Fibroblast of skin of left biceps (primary cell): ENCODE measurements at regions not wholly inside any gene's neighbourhood (a gene's known extent, or its start where the extent isn't known, plus 50 kb on each side); places are given as distances from the start of the nearest gene placed in this dataset.
"Not testable (repeated sequence)": the region's sequence is repeated elsewhere in the genome, so short reads cannot be mapped to it uniquely, and the experiment has no call there.

Experiments used
- DNase-seq, 2 experiments: peaks; one replicate each; pipeline ENCODE4 v3.0.0-alpha.2; 2013; ENCODE audit warnings: low read depth in 2 of 2

- no peak for DNase-seq
Observed at GRCh38 chr4:140249351-140249750, 95.4 kb upstream of the MAML3 start.

GRCh38 chr4:140247237-140247636 lies 93.3 kb upstream of the MAML3 start:
- no peak for DNase-seq

GRCh38 chr4:140246216-140246615 lies 92.2 kb upstream of the MAML3 start:
- DNase-seq: no peak

GRCh38 chr4:140244328-140244727 lies 90.3 kb upstream of the MAML3 start:
- DNase-seq: no peak

GRCh38 chr4:140243278-140243753 lies 89.3 kb upstream of the MAML3 start:
- no peak for DNase-seq

GRCh38 chr4:140242357-140243277 lies 88.6 kb upstream of the MAML3 start:
- no peak for DNase-seq

- no peak for DNase-seq
Observed at GRCh38 chr4:140240237-140240636, 86.3 kb upstream of the MAML3 start.

GRCh38 chr4:140239311-140239710 lies 85.3 kb upstream of the MAML3 start:
- DNase-seq: no peak

- DNase-seq: no peak
Observed at GRCh38 chr4:140238351-140239056, 84.5 kb upstream of the MAML3 start.

- peak; percentile 91 to 92 for DNase-seq
Observed at GRCh38 chr4:140237616-140238350, 83.8 kb upstream of the MAML3 start.

GRCh38 chr4:140236654-140237169 lies 82.7 kb upstream of the MAML3 start:
- no peak for DNase-seq

GRCh38 chr4:140234697-140235060 lies 80.7 kb upstream of the MAML3 start:
- no peak for DNase-seq

- peak in 1 of 2 experiments; percentile 54 for DNase-seq
Observed at GRCh38 chr4:140233791-140234696, 80.1 kb upstream of the MAML3 start.

GRCh38 chr4:140229881-140230280 lies 75.9 kb upstream of the MAML3 start:
- DNase-seq: no peak

- DNase-seq: no peak
Observed at GRCh38 chr4:140227286-140227685, 73.3 kb upstream of the MAML3 start.

- no peak for DNase-seq
Observed at GRCh38 chr4:140223056-140223810, 69.2 kb upstream of the MAML3 start.

- DNase-seq: no peak
Observed at GRCh38 chr4:140222171-140222570, 68.2 kb upstream of the MAML3 start.

- no peak for DNase-seq
Observed at GRCh38 chr4:140220058-140220457, 66.1 kb upstream of the MAML3 start.

- DNase-seq: no peak
Observed at GRCh38 chr4:140219567-140219966, 65.6 kb upstream of the MAML3 start.

- not testable (repeated sequence) for DNase-seq
Observed at GRCh38 chr4:140219070-140219469, 65.1 kb upstream of the MAML3 start.
